HPDE6-E6E7 (cell line): ENCODE measurements at regions not wholly inside any gene's neighbourhood (a gene's known extent, or its start where the extent isn't known, plus 50 kb on each side); places are given as distances from the start of the nearest gene placed in this dataset.
"Not testable (repeated sequence)": the region's sequence is repeated elsewhere in the genome, so short reads cannot be mapped to it uniquely, and the experiment has no call there.

Experiments
- DNase-seq: peaks from one replicate; pipeline ENCODE4 v3.0.0; 2011; ENCODE audit warnings: missing footprints; ENCODE audit errors: extremely low spot score

- DNase-seq = no peak
These were observed 351.9 kb downstream of the FAM72C start for GRCh38 chr1:143619851-143620250.

- DNase-seq = no peak
These were observed 360.6 kb downstream of the FAM72C start for GRCh38 chr1:143611159-143611558.

- no peak for DNase-seq
These were observed 361.6 kb downstream of the FAM72C start for GRCh38 chr1:143610196-143610595.

GRCh38 chr1:143604887-143605286 is 366.9 kb downstream of the FAM72C start:
- DNase-seq = no peak

- no peak for DNase-seq
These were observed 387.3 kb downstream of the FAM72C start for GRCh38 chr1:143584508-143584907.

- DNase-seq = no peak
These were observed 396.8 kb downstream of the FAM72C start for GRCh38 chr1:143574891-143575520.

GRCh38 chr1:143572661-143573060 is 399.1 kb downstream of the FAM72C start:
- not testable (repeated sequence) for DNase-seq

- DNase-seq = not testable (repeated sequence)
These were observed 408.0 kb downstream of the FAM72C start for GRCh38 chr1:143563761-143564160.

- no peak for DNase-seq
These were observed 418.2 kb downstream of the FAM72C start for GRCh38 chr1:143553627-143554026.

GRCh38 chr1:143504703-143505102 is 467.1 kb downstream of the FAM72C start:
- not testable (repeated sequence) for DNase-seq

- DNase-seq = not testable (repeated sequence)
These were observed 467.7 kb downstream of the FAM72C start for GRCh38 chr1:143504080-143504479.

GRCh38 chr1:143503048-143503447 is 468.7 kb downstream of the FAM72C start:
- DNase-seq = not testable (repeated sequence)

GRCh38 chr1:143502038-143502437 is 469.7 kb downstream of the FAM72C start:
- not testable (repeated sequence) for DNase-seq

GRCh38 chr1:143498059-143498749 is 473.6 kb downstream of the FAM72C start:
- DNase-seq = not testable (repeated sequence)

GRCh38 chr1:143497374-143497747 is 474.4 kb downstream of the FAM72C start:
- DNase-seq = no peak

- DNase-seq = not testable (repeated sequence)
These were observed 475.0 kb downstream of the FAM72C start for GRCh38 chr1:143496526-143497373.
